Mammary epithelial cell (primary cell): ENCODE measurements at regions not wholly inside any gene's neighbourhood (a gene's known extent, or its start where the extent isn't known, plus 50 kb on each side); places are given as distances from the start of the nearest gene placed in this dataset.

ENCODE experiments used
- CTCF ChIP-seq, 2 donors: IDR thresholded peaks in 1 of 2; conservative IDR thresholded peaks in 1 of 2; 2 replicates each; pipeline ENCODE4 v1.5.1; 2011 to 2012; ENCODE audit warnings: inconsistent platforms in 2 of 2, low read length in 2 of 2, mild to moderate bottlenecking in 2 of 2, control low read depth in 1 of 2, low read depth in 1 of 2; ENCODE audit not compliant: insufficient read depth in 1 of 2; ENCODE audit errors: extremely low read depth in 1 of 2
- EZH2 ChIP-seq: IDR thresholded peaks from 2 replicates; pipeline ENCODE4 v1.6.1; 2012; ENCODE audit warnings: low read length, inconsistent platforms, borderline replicate concordance

- TF ChIP-seq EZH2 (no peak), CTCF (conservative IDR thresholded peaks at IDR 0.05 in 1 of 2, IDR thresholded peaks at IDR 0.05 in 1 of 2; ENCODE audit: extremely low read depth in 1 of 2, insufficient read depth in 1 of 2, low read depth in 1 of 2, low read length in 2 of 2) (no peak)
Measured at GRCh38 chr6:82097676-82098075, 149.9 kb downstream of the IBTK start.
